Panc1 (cell line): ENCODE measurements at regions not wholly inside any gene's neighbourhood (a gene's known extent, or its start where the extent isn't known, plus 50 kb on each side); places are given as distances from the start of the nearest gene placed in this dataset.

Experiments
- TF ChIP-seq, protein P1 (sequence below): fragments of 450-650 bp; IDR thresholded peaks from 2 replicates; pipeline ENCODE4 v1.5.1; 2017; ENCODE audit warnings: mild to moderate bottlenecking
- TF ChIP-seq, protein P2 (sequence below), 2 experiments: IDR thresholded peaks; 2 replicates each; pipeline ENCODE4 v1.6.1; 2011 to 2012; ENCODE audit warnings: low read depth in 2 of 2, control low read depth in 1 of 2, low read length in 1 of 2, mild to moderate bottlenecking in 1 of 2, moderate library complexity in 1 of 2; ENCODE audit not compliant: insufficient read depth in 1 of 2

DNA sequence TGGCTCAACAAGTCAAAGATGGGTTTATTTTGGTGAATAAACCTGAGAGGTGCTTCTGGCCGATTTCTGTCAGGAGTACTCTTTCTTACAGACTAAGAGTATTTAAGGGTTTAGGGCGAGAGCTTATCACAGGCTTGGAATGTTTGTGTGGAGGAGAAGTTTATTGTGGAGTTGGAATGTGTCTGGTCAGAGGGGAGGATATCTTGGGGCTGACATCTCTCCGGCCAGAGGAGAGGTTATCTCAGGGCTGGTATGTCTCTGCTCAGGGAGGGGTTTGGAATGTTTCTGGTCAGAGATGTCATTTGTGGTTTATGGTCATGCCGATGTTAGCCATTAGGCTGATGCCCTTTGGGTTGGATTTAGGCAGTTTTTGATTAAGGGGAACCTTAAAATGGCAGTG, 236.4 kb upstream of the EEF2KMT start:
- TF ChIP-seq, protein P1, sequence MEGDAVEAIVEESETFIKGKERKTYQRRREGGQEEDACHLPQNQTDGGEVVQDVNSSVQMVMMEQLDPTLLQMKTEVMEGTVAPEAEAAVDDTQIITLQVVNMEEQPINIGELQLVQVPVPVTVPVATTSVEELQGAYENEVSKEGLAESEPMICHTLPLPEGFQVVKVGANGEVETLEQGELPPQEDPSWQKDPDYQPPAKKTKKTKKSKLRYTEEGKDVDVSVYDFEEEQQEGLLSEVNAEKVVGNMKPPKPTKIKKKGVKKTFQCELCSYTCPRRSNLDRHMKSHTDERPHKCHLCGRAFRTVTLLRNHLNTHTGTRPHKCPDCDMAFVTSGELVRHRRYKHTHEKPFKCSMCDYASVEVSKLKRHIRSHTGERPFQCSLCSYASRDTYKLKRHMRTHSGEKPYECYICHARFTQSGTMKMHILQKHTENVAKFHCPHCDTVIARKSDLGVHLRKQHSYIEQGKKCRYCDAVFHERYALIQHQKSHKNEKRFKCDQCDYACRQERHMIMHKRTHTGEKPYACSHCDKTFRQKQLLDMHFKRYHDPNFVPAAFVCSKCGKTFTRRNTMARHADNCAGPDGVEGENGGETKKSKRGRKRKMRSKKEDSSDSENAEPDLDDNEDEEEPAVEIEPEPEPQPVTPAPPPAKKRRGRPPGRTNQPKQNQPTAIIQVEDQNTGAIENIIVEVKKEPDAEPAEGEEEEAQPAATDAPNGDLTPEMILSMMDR: no peak
- TF ChIP-seq, protein P2, sequence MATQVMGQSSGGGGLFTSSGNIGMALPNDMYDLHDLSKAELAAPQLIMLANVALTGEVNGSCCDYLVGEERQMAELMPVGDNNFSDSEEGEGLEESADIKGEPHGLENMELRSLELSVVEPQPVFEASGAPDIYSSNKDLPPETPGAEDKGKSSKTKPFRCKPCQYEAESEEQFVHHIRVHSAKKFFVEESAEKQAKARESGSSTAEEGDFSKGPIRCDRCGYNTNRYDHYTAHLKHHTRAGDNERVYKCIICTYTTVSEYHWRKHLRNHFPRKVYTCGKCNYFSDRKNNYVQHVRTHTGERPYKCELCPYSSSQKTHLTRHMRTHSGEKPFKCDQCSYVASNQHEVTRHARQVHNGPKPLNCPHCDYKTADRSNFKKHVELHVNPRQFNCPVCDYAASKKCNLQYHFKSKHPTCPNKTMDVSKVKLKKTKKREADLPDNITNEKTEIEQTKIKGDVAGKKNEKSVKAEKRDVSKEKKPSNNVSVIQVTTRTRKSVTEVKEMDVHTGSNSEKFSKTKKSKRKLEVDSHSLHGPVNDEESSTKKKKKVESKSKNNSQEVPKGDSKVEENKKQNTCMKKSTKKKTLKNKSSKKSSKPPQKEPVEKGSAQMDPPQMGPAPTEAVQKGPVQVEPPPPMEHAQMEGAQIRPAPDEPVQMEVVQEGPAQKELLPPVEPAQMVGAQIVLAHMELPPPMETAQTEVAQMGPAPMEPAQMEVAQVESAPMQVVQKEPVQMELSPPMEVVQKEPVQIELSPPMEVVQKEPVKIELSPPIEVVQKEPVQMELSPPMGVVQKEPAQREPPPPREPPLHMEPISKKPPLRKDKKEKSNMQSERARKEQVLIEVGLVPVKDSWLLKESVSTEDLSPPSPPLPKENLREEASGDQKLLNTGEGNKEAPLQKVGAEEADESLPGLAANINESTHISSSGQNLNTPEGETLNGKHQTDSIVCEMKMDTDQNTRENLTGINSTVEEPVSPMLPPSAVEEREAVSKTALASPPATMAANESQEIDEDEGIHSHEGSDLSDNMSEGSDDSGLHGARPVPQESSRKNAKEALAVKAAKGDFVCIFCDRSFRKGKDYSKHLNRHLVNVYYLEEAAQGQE (IDR thresholded peaks at IDR 0.05; ENCODE audit: insufficient read depth in 1 of 2, low read depth in 2 of 2, low read length in 1 of 2): no peak
